Stimulated activated CD4-positive, alpha-beta T cell treated with anti-CD3 and anti-CD28 coated beads, Interleukin-1b, Interleukin-23, amount 100 ng/mL, for 4 hours (primary cell): ENCODE measurements at regions not wholly inside any gene's neighbourhood (a gene's known extent, or its start where the extent isn't known, plus 50 kb on each side); places are given as distances from the start of the nearest gene placed in this dataset.

ENCODE experiments used
- DNase-seq, 2 donors: peaks; one replicate each; pipeline ENCODE4 v3.0.0-alpha.2; 2020; ENCODE audit warnings: low read depth in 2 of 2

- DNase-seq = no peak
Observed at GRCh38 chr10:78706726-78707540, 361.8 kb upstream of the ZMIZ1 start.

DNA sequence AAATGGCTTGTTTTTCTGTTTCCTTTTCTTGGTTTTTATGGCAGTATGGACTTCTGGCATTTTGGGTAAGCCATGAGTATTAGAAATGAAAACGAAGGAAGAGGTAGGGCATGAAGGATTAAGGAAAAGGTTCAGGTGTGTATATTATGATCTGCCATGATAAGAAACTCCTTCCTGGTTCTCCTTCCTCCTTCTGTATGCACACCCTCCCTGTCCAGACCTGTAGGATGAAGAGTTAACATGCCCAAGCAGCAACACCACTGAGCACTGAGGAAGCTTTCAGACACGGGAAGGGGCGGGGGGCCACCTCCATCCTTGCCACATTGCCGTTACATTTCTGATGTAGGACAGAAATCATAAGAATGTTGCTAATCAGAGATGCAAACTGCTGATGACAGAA lies 361.0 kb upstream of the ZMIZ1 start:
- DNase-seq = no peak

DNA sequence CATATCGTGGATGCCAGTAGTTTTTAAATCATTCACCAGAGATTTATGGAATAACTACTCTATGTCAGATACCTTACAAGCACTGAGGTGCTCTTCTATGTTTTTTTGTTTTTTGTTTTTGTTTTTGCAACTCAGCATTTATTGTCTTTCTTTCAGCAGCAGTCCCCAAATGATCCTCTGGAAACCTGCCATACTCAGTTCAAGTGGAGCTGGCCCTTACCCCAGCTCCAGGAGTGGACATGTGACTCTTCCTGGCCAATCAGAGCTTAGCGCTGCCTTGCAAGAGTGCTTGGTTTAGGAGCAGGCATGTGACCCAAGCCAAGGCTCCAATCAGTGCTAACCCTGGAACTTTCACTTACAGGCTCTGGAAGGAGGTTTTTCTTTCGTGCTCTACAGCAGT lies 356.6 kb upstream of the ZMIZ1 start:
- DNase-seq = no peak

DNA sequence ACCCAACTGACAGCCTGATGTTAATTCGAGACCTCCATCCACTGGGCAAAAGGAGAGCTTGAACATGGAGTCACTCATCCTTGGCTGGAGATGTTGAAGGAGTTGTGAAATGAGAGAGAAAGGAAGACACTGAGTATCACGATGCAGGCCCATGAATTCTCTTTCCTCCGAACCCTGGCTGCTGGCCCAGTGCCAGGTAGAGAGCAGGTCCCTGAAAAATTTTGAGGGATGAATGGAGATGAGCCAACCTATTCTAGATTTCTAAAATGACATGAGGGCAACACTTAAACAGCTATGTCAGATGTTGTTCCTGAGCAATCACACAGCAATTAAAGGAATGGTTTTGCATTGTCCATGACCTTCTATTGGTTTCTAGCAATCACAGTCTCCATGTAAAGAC lies 355.1 kb upstream of the ZMIZ1 start:
- no peak for DNase-seq

DNA sequence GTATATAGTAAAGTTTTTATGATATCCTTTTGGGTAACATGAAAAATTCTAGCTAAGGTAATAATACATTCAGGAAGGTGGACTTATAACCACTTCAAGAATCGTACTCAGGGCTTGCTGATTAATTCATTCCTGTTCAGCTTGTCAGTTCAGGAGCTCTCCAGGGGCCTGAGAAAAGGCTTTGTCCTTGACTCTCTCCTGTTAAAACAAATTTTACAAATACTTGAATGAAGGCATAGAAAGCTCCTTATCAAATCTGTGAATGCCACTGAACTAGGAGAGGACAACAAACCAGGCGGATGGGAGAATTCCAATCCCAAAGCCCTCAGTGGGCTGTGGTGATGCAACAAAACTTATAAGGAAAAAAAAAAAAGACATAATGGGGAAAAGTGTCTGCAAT lies 354.5 kb upstream of the ZMIZ1 start:
- DNase-seq = no peak

- no peak for DNase-seq
Observed at GRCh38 chr10:78715435-78715834, 353.3 kb upstream of the ZMIZ1 start.

GRCh38 chr10:78716043-78716660 lies 352.6 kb upstream of the ZMIZ1 start:
- no peak for DNase-seq

- DNase-seq = no peak
Observed at GRCh38 chr10:78717200-78717599, 351.6 kb upstream of the ZMIZ1 start.

- DNase-seq = no peak
Observed at GRCh38 chr10:78718032-78718572, 350.7 kb upstream of the ZMIZ1 start.

DNA sequence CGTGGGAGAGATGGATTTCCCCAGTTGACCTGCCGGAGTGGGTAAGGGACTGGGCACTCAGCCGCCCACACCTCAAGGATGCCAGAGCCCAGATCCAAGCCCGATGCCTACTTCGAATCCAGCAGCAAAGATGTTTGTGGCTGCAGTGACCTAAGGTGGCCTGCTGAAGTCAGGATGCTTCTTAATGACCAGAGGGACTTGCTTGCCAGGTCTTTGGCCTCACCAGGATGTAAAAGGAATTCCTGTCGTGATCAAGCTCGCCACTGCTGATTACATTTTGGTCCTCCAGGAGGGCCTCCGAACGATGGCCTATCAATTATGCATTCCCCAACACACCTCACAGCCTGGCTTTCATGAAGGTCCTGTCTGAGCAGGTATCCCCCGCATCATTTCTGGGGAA lies 349.5 kb upstream of the ZMIZ1 start:
- DNase-seq = no peak

DNA sequence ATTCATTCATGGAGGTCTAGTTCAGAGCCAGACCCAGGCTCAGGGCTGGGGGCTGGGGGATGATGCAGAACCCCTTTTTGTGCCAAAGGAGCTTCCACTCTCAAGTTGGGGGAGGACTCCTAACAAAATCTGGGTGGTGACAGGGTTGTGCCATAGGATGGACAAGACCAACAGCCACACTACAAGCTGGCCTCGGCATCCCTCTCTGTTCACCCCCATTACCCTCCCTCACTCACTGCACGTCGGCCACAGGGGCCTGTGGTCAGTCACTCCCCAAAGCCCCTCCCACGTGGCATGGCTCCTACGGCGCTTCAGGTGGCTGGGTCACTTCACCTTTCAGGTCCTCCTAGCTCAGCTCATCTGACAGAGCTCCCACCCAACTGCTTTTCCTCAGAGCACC lies 348.7 kb upstream of the ZMIZ1 start:
- no peak for DNase-seq

DNA sequence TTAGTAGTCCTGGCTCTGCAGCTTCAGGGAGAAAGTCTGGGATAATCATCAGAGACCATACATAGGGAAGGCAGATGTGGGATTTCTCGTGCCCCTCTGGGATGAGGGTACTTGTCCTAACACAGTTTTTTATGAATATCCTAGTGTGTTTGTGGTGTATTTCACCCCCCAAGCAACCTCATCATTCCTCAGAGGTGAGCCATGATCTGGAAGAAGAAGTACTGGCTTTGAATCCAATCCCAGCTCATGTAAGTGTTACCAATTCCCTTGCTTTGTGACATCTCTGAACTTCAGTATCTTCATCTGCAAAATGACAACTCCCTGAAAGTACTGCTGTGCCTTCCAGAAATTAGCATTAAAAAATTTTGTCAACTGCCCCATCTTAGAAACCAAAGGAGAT lies 347.5 kb upstream of the ZMIZ1 start:
- no peak for DNase-seq

DNA sequence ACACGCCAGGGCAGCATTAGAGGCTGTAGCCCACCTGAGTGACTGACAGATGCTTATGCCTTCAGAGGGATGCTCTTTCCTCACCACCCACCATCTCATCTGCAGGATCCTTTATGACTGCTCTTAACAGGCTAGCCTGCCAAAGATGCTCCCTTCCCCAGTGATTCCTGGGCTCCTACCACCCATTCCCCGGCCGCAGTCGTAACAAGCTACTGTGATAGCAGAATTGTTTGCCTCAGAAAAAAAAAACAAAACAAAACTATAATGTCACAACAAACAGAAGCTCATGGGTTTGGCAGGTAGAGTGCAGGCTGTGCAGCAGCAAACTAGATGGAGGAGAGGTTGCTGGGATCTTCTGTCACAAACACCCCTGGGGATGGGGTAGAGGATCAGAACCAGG lies 343.9 kb upstream of the ZMIZ1 start:
- no peak for DNase-seq

- DNase-seq = no peak
Observed at GRCh38 chr10:78726171-78726570, 342.6 kb upstream of the ZMIZ1 start.

GRCh38 chr10:78727251-78727650 lies 341.5 kb upstream of the ZMIZ1 start:
- no peak for DNase-seq

GRCh38 chr10:78727728-78728127 lies 341.0 kb upstream of the ZMIZ1 start:
- no peak for DNase-seq

GRCh38 chr10:78728176-78728575 lies 340.6 kb upstream of the ZMIZ1 start:
- DNase-seq = no peak

- no peak for DNase-seq
Observed at GRCh38 chr10:78729366-78729765, 339.4 kb upstream of the ZMIZ1 start.

- DNase-seq = no peak
Observed at GRCh38 chr10:78729800-78730199, 339.0 kb upstream of the ZMIZ1 start.

- no peak for DNase-seq
Observed at GRCh38 chr10:78730754-78731153, 338.0 kb upstream of the ZMIZ1 start.

- no peak for DNase-seq
Observed at GRCh38 chr10:78731675-78732074, 337.1 kb upstream of the ZMIZ1 start.

- no peak for DNase-seq
Observed at GRCh38 chr10:78732381-78732780, 336.4 kb upstream of the ZMIZ1 start.

GRCh38 chr10:78736926-78737630 lies 331.7 kb upstream of the ZMIZ1 start:
- no peak for DNase-seq
